ENCODE measurements at regions not wholly inside any gene's neighbourhood (a gene's known extent, or its start where the extent isn't known, plus 50 kb on each side); places are given as distances from the start of the nearest gene placed in this dataset.

DNA sequence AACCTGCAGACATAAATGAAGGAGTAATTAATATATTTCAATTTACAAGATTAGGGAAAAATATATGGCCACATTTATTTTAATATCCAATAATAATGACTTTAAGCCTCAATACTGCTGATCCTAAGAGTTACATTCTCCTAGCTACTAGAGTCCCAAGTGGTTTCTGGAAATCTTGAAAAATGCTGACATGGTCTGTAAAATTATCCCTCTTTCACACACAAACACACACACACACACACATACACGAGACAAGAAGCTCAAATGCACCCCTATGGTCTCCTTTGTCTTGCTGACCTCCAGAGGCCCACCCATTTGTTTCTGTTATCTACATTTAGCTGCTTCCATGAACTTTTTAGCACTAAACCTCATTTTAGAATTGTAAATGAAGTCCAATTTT, 53.0 kb upstream of the USP15 start:
- no peak overlapping the region for H3K4me3 ChIP-seq (ENCODE audit: low read length)
- DNase-seq (ENCODE audit: low read depth): no peak
- TF ChIP-seq CTCF (conservative IDR thresholded peaks at IDR 0.05; ENCODE audit: low read length): no peak
